ENCODE measurements at regions not wholly inside any gene's neighbourhood (a gene's known extent, or its start where the extent isn't known, plus 50 kb on each side); places are given as distances from the start of the nearest gene placed in this dataset.

DNA sequence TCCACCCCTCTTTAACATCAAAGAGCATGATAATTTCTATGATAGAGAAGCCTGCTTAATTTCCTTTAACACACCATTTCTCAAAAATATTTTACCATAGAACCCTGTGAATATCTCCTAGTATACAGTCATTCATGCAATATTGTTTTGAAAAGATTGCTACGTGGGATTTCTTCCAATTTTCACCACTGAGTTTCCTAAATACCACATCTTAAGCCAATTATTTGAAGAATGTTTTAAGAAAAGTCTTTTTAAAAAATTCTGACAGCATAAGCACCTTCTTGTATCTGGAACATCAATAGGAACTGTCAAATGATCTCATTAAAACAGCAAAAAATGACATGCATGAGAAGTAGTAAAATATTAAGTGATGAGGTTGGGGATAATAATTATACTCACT, 1126.7 kb downstream of the TUSC7 start:
- H3K9me3 ChIP-seq, result no peaks in the 10 kb centered on the region
- H3K4me1 ChIP-seq, result no peaks in the 10 kb centered on the region
- no peak overlapping the region for H3K4me3 ChIP-seq
- 54 to 71% (median 57%) methylated on average over 1 of the region's 1 CpG for WGBS, 5 donors
- intact Hi-C loops (cut with DNase I; ENCODE audit: low total_unique reads), result no loop called here
- no peak for DNase-seq
- no peaks in the 10 kb centered on the region for H3K36me3 ChIP-seq
- no peaks in the 10 kb centered on the region for H3K27me3 ChIP-seq (replicated peaks in 1 of 7)
- H3K27ac ChIP-seq, result no peak overlapping the region
- TF ChIP-seq, protein P1, sequence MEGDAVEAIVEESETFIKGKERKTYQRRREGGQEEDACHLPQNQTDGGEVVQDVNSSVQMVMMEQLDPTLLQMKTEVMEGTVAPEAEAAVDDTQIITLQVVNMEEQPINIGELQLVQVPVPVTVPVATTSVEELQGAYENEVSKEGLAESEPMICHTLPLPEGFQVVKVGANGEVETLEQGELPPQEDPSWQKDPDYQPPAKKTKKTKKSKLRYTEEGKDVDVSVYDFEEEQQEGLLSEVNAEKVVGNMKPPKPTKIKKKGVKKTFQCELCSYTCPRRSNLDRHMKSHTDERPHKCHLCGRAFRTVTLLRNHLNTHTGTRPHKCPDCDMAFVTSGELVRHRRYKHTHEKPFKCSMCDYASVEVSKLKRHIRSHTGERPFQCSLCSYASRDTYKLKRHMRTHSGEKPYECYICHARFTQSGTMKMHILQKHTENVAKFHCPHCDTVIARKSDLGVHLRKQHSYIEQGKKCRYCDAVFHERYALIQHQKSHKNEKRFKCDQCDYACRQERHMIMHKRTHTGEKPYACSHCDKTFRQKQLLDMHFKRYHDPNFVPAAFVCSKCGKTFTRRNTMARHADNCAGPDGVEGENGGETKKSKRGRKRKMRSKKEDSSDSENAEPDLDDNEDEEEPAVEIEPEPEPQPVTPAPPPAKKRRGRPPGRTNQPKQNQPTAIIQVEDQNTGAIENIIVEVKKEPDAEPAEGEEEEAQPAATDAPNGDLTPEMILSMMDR (IDR thresholded peaks at IDR 0.05 in 8 of 11, conservative IDR thresholded peaks at IDR 0.05 in 3 of 11), result no peak
- TF ChIP-seq POLR2AphosphoS5 (IDR thresholded peaks at IDR 0.05), result no peak
- no peak for TF ChIP-seq POLR2A (IDR thresholded peaks at IDR 0.05)

- WGBS, 5 donors, result 64 to 77% (median 67%) methylated on average over 1 of the region's 1 CpG
- intact Hi-C loops (cut with DNase I; ENCODE audit: low total_unique reads), result no loop called here
These were observed 1127.8 kb downstream of the TUSC7 start for GRCh38 chr3:117837391-117837790.

DNA sequence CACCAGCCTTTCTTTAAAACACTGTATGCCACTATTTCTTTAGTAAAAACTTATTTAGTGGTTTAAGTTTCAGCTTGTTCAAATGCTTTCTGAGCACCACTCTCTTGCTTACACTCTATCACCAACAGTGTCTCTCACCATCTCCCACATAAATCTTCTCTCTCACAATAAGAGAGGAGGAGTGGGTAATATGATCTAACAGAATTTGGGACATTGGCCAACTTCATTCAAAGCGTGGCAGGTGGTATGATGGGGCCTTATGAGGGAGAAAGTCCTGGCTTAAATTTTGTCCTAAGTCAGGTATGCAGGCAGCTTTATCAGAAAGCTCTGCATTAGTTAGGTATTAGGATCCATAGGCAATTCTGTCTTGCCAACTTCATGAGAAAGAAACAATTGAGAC, 1132.5 kb downstream of the TUSC7 start:
- H3K27me3 ChIP-seq (replicated peaks in 1 of 7), result no peaks in the 10 kb centered on the region
- 63 to 83% (median 74%) methylated on average over 1 of the region's 1 CpG for WGBS, 5 donors

More at GRCh38 chr3:117837391-117837790, 1127.8 kb downstream of the TUSC7 start:
- no peak overlapping the region for H3K4me3 ChIP-seq
- no peaks in the 10 kb centered on the region for H3K9me3 ChIP-seq
- no peaks in the 10 kb centered on the region for H3K27me3 ChIP-seq (replicated peaks in 1 of 7)
- H3K27ac ChIP-seq, result no peak overlapping the region
- TF ChIP-seq, protein P1 (IDR thresholded peaks at IDR 0.05 in 8 of 11, conservative IDR thresholded peaks at IDR 0.05 in 3 of 11), result no peak
- TF ChIP-seq POLR2AphosphoS5 (IDR thresholded peaks at IDR 0.05) (no peak), POLR2A (IDR thresholded peaks at IDR 0.05) (no peak)
- no peak for DNase-seq
- no peaks in the 10 kb centered on the region for H3K36me3 ChIP-seq
- H3K4me1 ChIP-seq, result no peaks in the 10 kb centered on the region

DNA sequence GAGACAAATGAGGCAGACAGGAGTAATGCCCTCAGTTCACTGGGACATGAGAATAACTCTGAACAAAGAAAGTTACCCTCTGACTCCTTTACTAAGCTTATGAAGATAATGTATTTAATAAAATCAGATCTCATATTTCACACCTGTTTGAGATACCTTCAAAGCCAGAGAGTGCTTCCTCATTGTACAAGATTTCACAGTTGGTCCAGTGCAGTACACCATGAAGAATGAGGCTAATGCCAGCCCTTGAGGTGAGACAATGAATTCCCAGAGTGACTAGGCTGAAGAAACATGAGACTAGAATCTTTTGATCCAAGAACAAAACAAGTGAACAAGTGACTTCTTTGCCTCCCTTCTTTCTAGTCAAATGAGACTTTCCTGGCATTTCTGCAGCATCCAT, 1133.8 kb downstream of the TUSC7 start:
- H3K36me3 ChIP-seq, result no peaks in the 10 kb centered on the region
- TF ChIP-seq POLR2AphosphoS5 (IDR thresholded peaks at IDR 0.05), result no peak
- no peaks in the 10 kb centered on the region for H3K9me3 ChIP-seq
- no peaks in the 10 kb centered on the region for H3K4me1 ChIP-seq
- no peak for DNase-seq
- no peak overlapping the region for H3K4me3 ChIP-seq
- no peak overlapping the region for H3K27ac ChIP-seq
- no peaks in the 10 kb centered on the region for H3K27me3 ChIP-seq (replicated peaks in 1 of 7)
- intact Hi-C loops (cut with DNase I; ENCODE audit: low total_unique reads), result no loop called here

More for the DNA sequence above, 1132.5 kb downstream of the TUSC7 start:
- TF ChIP-seq POLR2AphosphoS5 (IDR thresholded peaks at IDR 0.05) (no peak), POLR2A (IDR thresholded peaks at IDR 0.05) (no peak)
- TF ChIP-seq, protein P1 (IDR thresholded peaks at IDR 0.05 in 8 of 11, conservative IDR thresholded peaks at IDR 0.05 in 3 of 11), result no peak
- no peak for DNase-seq
- no peak overlapping the region for H3K4me3 ChIP-seq
- intact Hi-C loops (cut with DNase I; ENCODE audit: low total_unique reads), result no loop called here
- H3K36me3 ChIP-seq, result no peaks in the 10 kb centered on the region
- no peak overlapping the region for H3K27ac ChIP-seq
- H3K4me1 ChIP-seq, result no peaks in the 10 kb centered on the region
- H3K9me3 ChIP-seq, result no peaks in the 10 kb centered on the region

GRCh38 chr3:117844676-117845075, 1135.1 kb downstream of the TUSC7 start:
- no peak overlapping the region for H3K4me3 ChIP-seq
- no peaks in the 10 kb centered on the region for H3K27me3 ChIP-seq (replicated peaks in 1 of 7)
- no peak overlapping the region for H3K27ac ChIP-seq
- WGBS, 5 donors, result 67 to 84% (median 73%) methylated on average over 2 of the region's 2 CpGs
- intact Hi-C loops (cut with DNase I; ENCODE audit: low total_unique reads), result no loop called here
- H3K36me3 ChIP-seq, result no peaks in the 10 kb centered on the region
- no peak for TF ChIP-seq POLR2AphosphoS5 (IDR thresholded peaks at IDR 0.05)
- TF ChIP-seq, protein P1 (IDR thresholded peaks at IDR 0.05 in 8 of 11, conservative IDR thresholded peaks at IDR 0.05 in 3 of 11), result no peak
- TF ChIP-seq POLR2A (IDR thresholded peaks at IDR 0.05), result no peak
- no peaks in the 10 kb centered on the region for H3K4me1 ChIP-seq
- DNase-seq, result no peak
- H3K9me3 ChIP-seq, result no peaks in the 10 kb centered on the region

All from spleen (tissue), 11 donors.